Stimulated activated CD8-positive, alpha-beta memory T cell treated with anti-CD3 and anti-CD28 coated beads, Interleukin-2, amount 100 ng/mL, for 1 hour (primary cell): ENCODE measurements at regions not wholly inside any gene's neighbourhood (a gene's known extent, or its start where the extent isn't known, plus 50 kb on each side); places are given as distances from the start of the nearest gene placed in this dataset.

Experiments used
- DNase-seq, 2 donors: peaks; one replicate each; pipeline ENCODE4 v3.0.0-alpha.2; 2020; ENCODE audit warnings: low read depth in 2 of 2

DNA sequence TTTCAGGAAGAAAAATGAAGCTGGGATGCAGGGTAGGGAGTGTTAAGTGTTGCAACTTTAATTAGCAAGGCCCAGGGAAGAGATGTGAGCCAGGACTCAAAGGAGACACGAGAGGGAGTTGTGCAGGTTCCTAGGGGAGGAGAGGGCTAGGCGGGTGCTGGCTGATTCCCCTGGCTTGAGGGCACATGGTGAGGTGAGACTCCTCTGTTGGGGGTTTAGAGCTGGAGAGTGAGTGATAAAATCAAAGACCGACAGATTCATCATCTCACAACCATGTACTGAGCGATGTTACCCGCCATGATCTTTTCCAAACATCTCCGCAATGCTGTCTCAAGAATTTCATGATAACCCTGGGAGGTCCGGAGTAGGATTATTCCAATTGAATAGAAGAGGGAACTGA, 161.8 kb upstream of the CSF3R start:
- no peak for DNase-seq

DNA sequence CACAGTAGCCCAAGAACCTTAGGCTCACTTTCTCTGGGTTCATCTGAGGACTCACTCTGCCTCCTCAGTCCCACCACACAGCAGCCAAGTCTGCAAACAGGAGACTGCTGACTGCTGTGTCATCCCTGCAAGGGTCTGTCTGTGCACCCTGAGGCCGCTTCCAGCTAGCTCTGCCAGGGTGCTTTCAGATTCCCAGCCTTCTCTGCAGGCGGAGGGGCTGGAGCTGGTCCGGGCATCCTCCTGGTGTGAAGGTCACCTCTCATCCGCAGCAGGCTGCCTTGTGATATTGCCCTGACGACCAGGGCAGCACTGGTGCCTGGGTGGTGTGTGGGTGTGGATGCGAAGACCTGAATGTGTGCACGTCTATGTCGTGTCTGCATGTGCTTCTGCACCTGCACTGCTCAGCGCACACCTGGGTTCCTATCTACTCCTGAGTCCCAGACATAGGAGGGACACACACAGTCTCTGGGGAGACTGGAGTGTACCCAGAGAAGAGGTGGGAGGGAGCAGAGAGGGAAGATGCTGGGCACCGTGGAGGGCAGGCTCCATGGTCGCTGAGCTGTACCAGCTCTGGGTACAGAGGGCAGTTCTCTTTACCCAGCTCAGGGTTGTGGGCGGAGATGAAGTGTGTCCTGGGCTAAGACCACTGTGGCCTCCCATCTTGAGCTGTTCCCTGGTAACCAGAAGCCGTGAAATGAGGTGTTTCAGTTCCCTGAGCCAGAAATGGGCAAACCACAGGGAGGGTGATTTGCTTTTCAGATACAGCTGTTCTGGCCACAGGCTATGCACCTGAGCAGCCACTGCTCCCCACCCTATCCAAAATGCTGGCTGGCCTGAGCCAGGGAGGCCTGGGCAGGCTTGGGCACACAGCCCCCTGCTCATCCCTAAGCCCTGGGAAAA, 160.9 kb upstream of the CSF3R start:
- no peak for DNase-seq

DNA sequence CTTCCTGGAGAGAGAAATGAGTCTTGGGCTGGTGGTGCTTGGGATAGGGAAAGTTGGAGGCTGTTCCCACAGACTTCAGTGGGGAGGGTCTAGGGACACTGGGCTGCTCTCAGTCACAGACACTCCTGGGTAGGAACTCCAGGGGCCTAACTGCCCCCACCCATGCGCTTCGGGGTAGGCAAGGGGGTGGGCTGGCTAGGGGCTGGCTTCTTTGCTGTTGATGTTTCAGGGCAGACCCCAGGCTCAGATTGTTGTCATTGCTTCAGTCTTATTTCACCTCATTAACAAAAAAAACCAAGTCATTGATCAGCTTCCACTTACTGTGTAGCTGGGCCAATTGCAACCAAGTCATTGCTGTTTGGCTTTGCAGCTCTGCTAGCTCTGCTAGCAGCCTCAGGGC, 160.1 kb upstream of the CSF3R start:
- no peak for DNase-seq

DNA sequence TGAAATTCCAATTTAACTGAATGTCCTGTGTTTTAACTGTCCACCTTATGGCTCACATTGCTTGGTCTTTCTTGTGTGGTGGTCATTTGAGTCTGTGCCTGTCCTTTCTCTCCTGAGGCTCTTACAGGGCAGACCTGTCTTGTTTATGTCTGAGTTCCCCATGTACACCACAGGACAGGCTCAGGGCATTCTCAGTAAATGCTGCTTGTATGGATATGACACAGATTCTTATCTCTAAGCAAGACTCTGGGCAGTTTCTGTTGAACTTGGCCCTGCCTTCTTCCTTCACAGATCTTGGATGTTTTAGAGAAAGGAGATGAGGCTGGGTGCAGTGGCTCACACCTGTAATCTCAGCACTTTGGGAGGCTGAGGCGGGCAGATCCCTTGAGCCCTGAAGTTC, 159.1 kb upstream of the CSF3R start:
- no peak for DNase-seq

DNA sequence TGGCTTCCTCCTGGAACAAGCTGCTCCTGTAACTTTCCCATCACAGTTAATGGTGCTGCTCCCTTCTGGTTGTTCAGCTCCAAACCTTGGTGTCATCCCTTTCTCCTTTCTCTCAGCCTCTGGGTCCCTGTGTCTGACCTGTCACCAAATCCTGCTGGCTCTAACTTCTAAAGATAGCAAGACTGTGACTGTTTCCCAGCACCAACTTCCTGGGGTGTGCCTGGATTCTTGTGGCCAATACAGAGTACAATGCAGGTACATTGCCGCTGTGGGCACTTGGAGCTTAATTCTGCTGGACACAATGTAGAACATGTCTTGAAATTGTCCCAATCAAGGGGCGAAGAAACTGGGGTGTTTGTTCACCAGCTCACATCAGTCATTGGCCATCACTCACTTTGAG, 156.7 kb upstream of the CSF3R start:
- no peak for DNase-seq

DNA sequence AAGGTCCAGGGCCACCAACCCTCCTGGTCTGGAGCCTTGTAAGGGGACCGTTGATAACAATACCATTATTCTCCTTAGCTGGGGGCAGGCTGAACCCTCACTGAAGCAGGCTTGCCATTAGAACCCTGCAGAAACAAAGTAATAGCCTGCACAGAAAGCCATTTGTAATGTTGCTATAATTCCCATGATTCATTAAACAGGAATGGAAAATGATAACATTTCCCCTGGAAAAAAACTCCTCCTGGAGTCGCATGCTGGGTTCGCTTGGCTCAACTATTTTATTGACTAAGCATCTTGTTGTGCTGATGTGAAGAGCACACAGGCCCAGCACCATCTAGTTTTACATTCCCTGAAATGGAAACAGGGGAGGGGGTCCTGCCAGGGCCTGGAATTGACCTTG, 155.6 kb upstream of the CSF3R start:
- DNase-seq, result no peak

DNA sequence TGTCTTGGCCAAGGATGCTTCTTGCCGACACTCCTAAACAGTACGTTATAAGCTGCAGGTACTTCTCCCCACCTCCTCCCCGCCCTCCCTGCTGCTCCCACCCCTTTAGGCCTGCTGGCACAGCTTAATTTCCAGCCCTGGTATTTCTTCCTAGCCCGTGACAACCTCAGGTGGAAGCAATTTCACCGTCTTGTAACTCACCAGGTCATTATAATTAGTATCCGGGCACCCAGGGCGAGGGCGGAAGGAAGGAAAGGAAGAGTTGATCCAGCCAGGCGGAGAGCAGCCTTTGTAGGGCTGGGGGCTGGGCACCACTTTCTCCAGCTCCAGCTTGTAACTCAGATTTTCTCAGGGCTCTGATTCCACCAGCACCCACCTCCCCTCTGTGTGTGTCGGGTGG, 153.5 kb upstream of the CSF3R start:
- no peak for DNase-seq

DNA sequence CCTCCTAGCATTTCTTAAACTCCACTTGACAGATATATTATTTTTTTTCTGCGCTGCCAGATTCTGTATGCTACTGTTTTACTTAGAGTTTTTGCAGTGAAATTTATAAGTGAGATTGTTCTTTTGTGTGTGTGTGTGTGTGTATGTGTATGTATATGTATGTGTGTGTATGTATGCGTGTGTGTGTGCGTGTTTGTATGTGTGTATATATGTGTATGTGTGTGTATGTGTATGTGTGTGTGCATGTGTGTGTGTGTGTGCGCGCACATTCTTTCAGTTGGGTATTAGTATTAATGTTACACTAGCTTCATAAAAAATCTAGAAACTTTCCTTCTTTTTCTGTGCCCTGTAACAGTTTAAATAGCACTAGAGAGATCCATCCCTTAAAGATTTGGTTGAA, 152.6 kb upstream of the CSF3R start:
- no peak for DNase-seq

DNA sequence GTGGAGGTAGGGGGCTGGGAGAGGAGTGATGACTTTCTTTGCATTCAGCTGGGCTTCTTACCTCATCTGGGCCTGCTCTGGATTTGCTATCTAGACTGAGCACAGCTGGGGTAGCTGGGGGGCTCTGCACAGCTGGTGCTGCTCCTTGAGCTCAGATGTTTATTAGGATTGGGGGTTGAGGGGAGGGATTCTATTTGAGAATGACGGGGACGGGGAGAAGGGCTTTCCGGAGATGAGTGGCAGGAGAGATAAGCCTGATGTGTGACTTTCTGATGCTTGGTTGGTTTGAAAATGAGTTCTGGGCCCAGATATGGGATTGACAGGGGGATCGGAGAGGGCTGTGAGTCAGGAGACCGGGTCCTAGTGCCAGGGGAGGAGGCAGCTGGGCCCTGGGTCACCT, 146.1 kb upstream of the CSF3R start:
- no peak for DNase-seq

DNA sequence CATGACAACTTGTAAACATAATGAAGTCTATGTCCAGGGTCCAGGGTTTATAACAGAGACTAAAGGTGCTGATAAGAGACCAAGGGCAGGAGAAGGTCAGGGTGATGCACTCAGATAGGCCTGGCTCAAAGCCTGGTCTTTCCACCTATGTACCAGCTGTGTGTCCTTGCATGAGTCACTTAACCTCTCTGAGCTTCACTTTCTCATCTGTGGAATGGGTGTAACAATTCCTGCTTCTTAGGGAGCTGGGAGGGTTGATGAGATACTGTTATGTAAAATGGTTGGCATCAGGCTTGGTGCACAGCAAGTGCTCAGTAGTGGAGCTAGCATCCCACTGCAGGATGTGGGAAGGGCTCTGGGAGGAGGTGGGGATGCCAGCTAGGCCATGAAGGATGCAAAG, 143.7 kb upstream of the CSF3R start:
- DNase-seq, result no peak

DNA sequence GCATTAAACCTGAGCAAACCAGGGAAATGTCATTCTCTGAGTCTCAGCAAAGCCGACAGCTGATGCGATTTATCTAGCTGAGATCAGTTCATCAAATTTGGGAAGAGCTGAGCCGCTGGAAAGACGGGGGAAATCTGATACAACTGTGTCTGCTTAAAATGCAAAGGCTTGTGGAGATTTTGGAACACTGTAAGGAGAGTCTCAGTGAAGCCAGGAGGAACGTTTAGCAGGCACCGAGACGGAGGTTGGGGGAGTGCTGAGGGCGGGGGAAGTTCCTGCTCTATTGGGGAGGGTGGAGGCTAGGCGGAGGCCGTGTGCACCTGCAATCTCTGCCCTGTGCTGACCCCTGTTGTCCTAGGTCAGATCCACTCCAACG, 143.2 kb upstream of the CSF3R start:
- DNase-seq, result no peak

DNA sequence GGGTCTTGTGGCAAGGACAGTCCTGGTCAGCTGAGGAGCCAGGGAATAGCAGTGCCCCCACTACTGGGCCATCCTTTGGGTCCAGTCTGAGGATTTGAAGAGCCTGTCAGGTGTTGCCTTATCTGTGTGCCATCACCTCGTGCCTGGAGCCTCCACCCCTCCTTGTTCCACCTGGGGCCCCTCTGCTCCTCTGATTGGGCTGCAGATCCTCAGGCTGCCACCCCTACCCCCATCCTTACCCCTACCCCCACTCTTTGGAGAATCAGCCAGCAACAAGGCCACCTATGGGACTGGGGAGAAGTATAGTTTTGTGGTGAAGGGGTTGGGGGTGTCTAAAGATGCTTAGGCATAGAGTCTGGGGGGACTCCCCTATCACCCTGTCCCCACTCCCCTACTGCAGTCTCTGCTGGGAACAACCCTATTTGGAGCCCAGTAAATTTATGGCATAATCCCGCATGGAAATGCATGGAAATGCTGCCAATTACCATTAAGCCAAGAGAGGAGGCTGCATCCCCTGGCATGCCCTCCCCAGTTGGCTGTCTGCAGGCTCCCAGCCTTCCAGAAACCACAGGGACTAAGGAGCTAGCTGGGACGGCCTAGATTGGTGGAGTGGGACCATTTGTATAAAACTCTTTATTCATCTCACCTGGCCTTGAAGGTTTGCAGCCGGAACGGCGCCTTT, 142.7 kb upstream of the CSF3R start:
- DNase-seq, result no peak

DNA sequence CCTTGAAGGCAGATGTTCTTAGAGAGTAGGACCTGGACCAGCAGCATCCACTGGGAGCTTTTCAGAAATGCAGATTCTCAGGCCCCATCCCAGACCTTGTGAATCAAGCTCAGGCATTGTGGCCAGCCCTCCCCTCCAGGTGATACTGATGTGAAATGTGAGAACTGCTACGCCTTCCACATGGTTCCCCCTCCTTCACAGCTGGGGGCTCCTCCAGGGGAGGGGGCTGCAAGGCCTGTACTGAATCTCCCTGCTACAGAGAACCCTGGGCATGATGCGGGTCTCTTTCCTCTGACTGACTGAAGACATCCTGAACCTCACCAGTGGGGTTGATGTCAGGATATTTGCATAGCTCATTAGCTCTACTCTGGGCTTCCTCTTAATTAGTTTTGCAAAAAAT, 141.8 kb upstream of the CSF3R start:
- DNase-seq, result no peak

DNA sequence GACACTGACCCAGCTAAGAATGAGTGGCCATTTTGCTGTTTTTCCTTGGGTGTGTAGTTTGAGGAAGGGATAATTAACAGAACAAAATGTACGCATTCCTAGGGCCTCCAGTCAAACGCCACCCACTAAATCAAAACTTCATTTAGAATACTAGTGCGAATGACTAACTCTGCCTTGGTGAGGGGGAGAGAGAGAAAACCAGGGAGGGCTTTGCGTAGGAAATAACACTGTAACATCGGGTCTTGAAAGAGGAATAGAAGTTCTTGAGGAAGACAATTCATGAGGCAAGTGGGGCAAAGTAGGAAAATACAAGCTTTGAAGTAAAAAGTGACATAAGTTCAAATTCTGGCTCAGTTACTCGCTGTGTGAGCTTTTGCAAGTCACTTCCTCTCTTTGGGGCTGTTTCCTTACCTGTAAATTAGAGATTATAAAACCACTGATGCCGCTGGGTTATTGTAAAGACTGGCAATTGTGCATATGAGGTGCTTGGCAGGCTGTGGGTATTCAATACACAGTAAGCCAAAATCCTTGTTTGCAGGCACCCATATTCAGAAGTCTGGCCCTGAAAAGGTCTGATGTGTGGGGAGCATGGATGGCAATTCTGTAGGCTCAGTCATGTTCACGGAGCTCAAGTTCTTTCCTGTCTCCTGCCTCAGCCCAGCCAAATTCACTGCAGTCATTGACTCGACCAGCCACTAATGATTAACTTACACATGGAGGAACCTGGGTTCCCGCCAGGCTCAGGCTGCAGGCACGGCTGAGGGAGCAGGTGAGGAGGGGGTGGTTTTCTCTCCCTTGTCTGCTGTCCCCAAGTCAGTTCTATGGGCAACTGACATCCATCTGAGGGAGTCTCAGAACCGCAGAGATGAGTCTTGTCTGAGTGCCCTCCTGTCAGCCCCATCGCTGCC, 140.3 kb upstream of the CSF3R start:
- DNase-seq, result no peak

DNA sequence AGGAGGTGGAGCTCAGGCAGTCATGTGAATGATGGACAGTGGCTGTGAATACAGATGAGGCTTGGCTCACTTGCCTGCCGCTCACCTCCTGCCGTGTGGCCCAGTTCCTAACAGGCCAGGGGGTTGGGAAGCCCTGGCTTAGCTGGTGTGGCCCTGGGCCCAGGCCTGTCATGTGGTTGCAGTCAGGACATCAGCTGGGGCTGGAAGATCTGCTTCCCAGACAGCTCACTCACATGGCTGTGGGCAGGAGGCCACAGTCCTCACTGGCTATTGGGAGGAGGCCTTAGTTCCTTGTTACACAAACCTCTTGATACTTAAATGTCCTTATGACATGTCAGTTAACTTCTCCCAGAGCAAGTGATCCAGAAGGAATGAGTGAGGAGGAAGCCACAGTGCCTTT, 138.8 kb upstream of the CSF3R start:
- DNase-seq, result no peak

DNA sequence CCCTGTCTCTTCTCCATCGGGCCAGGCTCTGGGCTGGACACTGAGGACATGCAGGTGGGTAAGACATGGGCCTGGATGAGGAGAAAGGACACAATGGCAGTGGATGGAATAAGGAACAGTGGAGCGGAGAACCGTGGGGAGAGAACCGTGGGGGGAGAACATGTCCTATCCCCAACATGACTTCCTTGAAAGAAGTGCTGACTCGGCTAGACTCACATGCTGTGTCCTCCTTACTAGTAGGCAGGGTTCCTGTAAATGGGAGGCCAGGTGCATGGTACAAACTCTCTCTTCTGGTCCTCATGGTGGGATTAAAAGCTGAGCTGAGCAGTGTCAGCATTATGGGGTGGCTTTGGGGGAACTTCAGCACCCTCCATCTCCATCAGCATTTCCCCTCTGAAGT, 137.4 kb upstream of the CSF3R start:
- DNase-seq, result no peak

DNA sequence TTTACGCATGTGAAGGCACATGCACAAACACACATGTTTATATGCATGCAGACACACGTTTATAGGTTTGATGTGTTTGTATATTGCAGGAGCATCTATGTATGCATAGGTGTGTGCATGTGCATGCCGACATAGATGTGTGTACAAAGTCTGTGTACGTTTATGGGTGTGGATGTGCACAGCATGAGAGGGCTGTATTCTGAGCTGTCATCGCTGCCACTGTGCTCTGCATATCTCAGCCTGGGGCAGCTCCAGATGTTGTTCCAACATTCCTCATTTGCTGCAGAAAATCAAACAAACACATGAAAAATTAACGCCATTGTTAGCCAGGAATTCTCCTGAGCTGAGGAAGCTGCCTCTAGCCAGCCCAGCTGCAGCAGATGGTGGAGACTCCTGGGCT, 132.3 kb upstream of the CSF3R start:
- DNase-seq, result no peak

DNA sequence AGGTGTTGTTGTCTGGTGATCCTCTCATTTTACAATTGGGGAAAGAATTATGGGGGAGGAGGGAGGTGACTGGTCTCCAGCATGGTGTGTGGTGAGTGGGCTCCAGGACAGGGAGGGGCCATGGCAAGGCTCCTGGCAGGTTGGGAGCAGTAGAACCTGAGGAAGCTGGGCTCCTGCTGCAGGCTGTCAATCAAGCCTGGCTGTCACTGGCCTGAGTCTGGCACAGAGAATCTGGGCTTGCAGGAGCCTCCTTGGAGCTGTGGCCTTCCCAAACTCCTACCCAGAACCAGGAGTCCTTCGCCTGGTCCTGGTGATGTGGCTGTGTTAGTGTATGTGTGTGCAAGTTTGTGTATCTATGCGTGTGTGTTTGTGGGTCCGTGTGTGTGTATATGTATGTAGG, 131.9 kb upstream of the CSF3R start:
- DNase-seq, result no peak

DNA sequence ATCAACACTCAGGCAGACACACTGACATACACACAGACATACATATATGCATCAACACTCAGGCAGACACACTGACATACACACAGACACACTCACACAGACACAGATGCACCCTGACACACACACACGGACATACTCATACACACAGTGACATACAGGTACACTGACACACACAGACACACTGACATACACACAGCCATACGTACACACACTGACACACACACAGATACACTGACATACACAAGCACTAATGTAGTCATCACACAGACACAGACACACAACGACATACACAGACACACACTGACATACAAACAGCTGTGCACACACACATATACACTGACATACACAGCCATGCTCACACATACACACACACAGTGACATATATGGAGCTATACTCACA, 131.0 kb upstream of the CSF3R start:
- no peak for DNase-seq

DNA sequence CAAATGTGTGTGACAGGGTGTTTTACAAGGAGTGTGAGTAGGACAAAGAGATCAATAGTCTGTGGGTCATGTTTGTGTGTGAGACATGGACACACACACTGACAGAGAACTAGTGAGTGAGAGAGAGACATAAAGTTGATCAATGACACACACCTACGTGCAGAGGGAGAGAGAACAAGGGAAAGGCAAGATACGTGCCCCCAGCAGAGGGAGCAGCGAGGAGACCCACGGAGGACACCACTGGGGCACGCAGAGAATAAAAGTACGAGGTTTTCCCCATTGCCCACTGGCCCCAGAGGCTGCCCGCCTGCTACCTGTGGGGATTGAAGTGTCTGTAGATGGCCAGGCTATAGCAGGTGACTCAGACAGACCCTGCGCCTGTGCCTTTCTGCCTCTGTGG, 130.2 kb upstream of the CSF3R start:
- DNase-seq, result no peak

DNA sequence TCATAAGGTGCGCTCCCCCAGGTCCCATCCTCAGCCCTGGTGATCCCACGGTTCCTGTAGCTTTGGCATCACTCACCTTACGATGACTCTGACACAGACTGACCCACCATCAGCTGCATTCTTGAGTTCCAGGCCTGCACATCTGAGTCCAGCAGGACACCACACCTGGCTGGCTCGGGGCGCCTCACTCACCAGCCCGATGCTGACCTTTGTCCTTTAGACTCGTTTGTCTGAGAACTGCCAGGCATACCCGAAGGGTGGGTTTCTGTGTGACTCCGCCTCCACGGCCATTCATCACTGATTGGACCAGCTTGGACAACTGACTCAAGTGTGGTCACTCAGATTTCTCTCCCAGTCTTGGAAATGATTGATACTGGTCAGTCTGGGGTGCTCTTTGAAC, 129.4 kb upstream of the CSF3R start:
- DNase-seq, result no peak

DNA sequence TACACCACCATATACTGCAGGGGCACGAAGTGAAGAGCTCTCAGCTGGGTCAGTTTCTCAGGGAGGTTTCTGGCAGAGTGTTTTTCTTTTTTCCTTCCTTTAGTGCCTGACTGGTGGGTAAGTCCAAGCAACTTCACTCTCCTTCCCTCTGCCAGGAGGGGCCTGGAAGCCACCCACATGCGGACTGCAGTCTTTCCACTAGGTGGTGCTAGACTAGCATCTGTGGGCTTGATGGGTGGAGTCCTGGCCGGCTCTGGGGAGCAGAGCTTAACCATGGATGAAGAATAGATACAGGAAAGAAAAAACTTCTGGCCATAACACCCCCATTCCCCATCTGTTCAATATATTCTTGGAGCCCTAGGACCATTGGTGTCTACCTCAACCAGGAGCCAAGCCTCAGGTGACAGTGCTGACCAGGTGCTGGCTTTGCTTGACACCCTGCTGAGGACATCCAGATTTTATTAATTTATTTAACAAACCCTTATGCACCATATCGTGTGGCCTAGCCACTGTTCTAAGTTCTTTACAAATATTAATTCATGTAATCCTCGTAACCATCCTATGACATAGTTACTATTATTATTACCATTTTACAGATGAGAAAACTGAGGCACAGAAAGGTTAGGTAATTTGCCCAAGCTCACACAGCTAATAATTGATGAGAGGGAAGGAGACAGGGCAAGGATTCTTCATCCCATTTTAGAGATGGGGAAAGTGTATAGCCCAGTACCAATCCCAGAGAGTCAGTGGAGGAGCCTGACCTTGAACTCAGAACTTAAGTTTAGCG, 126.7 kb upstream of the CSF3R start:
- DNase-seq, result no peak
